GM23248 (cell line): ENCODE measurements at regions not wholly inside any gene's neighbourhood (a gene's known extent, or its start where the extent isn't known, plus 50 kb on each side); places are given as distances from the start of the nearest gene placed in this dataset.

Source experiments
- EZH2 ChIP-seq: fragments of 200-600 bp; sonication (generic); IDR thresholded peaks from 2 replicates; pipeline ENCODE4 v1.6.1; 2018; ENCODE audit warnings: antibody characterized with exemption, mild to moderate bottlenecking; ENCODE audit not compliant: insufficient read depth, poor library complexity, severe bottlenecking
- EZH2phosphoT487 ChIP-seq: fragments of 200-600 bp; sonication (generic); IDR thresholded peaks from 2 replicates; pipeline ENCODE4 v1.6.1; 2018; ENCODE audit warnings: antibody characterized with exemption, moderate library complexity, mild to moderate bottlenecking, low read depth; ENCODE audit not compliant: insufficient read depth

GRCh38 chr12:130286041-130286440 is 51.6 kb upstream of the PIWIL1 start:
- TF ChIP-seq EZH2phosphoT487 (no peak), EZH2 (no peak)
